ENCODE measurements at regions not wholly inside any gene's neighbourhood (a gene's known extent, or its start where the extent isn't known, plus 50 kb on each side); places are given as distances from the start of the nearest gene placed in this dataset.

DNA sequence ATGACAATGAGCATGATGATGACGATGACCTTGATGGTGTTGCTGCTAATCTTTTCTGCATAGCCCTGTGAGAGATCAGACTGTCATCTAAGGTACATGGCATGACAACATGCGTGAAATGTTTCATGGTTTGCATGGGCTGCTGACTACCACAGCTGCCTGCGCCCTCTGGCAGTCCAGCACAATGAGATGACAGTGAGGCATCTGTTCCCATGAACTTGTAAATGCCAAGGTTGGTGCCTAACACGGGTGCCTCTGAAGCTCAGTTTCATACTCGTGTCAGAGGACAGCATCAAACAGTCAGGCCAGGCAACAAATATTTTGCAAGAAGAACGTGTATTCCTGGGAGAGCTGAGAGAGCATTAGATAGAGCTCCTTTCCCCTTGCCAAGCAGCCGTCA, 122.0 kb upstream of the PRKCQ start:
- TF ChIP-seq, protein P1, sequence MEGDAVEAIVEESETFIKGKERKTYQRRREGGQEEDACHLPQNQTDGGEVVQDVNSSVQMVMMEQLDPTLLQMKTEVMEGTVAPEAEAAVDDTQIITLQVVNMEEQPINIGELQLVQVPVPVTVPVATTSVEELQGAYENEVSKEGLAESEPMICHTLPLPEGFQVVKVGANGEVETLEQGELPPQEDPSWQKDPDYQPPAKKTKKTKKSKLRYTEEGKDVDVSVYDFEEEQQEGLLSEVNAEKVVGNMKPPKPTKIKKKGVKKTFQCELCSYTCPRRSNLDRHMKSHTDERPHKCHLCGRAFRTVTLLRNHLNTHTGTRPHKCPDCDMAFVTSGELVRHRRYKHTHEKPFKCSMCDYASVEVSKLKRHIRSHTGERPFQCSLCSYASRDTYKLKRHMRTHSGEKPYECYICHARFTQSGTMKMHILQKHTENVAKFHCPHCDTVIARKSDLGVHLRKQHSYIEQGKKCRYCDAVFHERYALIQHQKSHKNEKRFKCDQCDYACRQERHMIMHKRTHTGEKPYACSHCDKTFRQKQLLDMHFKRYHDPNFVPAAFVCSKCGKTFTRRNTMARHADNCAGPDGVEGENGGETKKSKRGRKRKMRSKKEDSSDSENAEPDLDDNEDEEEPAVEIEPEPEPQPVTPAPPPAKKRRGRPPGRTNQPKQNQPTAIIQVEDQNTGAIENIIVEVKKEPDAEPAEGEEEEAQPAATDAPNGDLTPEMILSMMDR (IDR thresholded peaks at IDR 0.05) = no peak
- TF ChIP-seq ZFX (IDR thresholded peaks at IDR 0.05; ENCODE audit: borderline replicate concordance) = no peak
